Esophagus muscularis mucosa (tissue), 4 donors: ENCODE measurements at regions not wholly inside any gene's neighbourhood (a gene's known extent, or its start where the extent isn't known, plus 50 kb on each side); places are given as distances from the start of the nearest gene placed in this dataset.

Experiments
- DNase-seq: peaks from one replicate; pipeline ENCODE4 v3.0.0-alpha.2; 2017; ENCODE audit errors: extremely low spot score
- H3K27ac ChIP-seq, 4 donors: fragments of 200-600 bp; sonication (generic); replicated peaks in 1 of 4; 1 replicate in 3 of 4; 2 replicates in 1 of 4; pipeline ENCODE4 v1.5.1; 2016 to 2019; ENCODE audit warnings: mild to moderate bottlenecking in 1 of 4
- H3K27me3 ChIP-seq, 4 donors: fragments of 200-600 bp; sonication (generic); one replicate each; pipeline versions ENCODE4 v1.5.1 to v1.6.0; 2016 to 2019
- H3K36me3 ChIP-seq, 4 donors: fragments of 200-600 bp; sonication (generic); one replicate each; pipeline ENCODE4 v1.5.1; 2016 to 2019
- H3K4me1 ChIP-seq, 4 donors: fragments of 200-600 bp; sonication (generic); one replicate each; pipeline ENCODE4 v1.5.1; 2016 to 2019
- H3K4me3 ChIP-seq, 4 donors: fragments of 200-600 bp; sonication (generic); 1 replicate in 2 of 4; 2 replicates in 2 of 4; pipeline ENCODE4 v1.5.1; 2016 to 2019; ENCODE audit warnings: mild to moderate bottlenecking in 4 of 4, moderate library complexity in 1 of 4
- H3K9me3 ChIP-seq, 4 donors: fragments of 200-600 bp; sonication (generic); 1 replicate in 3 of 4; 2 replicates in 1 of 4; pipeline ENCODE4 v1.5.1; 2016 to 2019
- EP300 ChIP-seq: sonication (generic); formaldehyde crosslinking; IDR thresholded peaks from one replicate; pipeline ENCODE4 v1.6.1; 2017; ENCODE audit warnings: antibody characterized with exemption
- POLR2A ChIP-seq: fragments of 450-650 bp; IDR thresholded peaks from one replicate; pipeline ENCODE4 v1.6.1; 2017; ENCODE audit warnings: antibody characterized with exemption, moderate library complexity, mild to moderate bottlenecking, low read depth
- POLR2AphosphoS5 ChIP-seq, 2 donors: sonication (generic); formaldehyde crosslinking; IDR thresholded peaks; one replicate each; pipeline ENCODE4 v1.6.1; 2017; ENCODE audit warnings: antibody characterized with exemption in 2 of 2
- WGBS: methylation state at CpG from one replicate; pipeline ENCODE4 v1.1.5; 2018; 5-methylcytosine and 5-hydroxymethylcytosine counted together
- intact Hi-C: fragments of 100-400 bp; cut with DNase I; formaldehyde crosslinking; loops from one replicate; pipeline ENCODE4 v1.15.1; 2023
- TF ChIP-seq, protein P1 (sequence below), 3 experiments: fragments of 200-600 bp in 2 of 3; fragments of 450-650 bp in 1 of 3; sonication (generic) in 2 of 3; IDR thresholded peaks; one replicate each; pipeline ENCODE4 v1.5.1; 2017 to 2019; ENCODE audit warnings: antibody characterized with exemption in 3 of 3, mild to moderate bottlenecking in 2 of 3, moderate library complexity in 1 of 3

DNA sequence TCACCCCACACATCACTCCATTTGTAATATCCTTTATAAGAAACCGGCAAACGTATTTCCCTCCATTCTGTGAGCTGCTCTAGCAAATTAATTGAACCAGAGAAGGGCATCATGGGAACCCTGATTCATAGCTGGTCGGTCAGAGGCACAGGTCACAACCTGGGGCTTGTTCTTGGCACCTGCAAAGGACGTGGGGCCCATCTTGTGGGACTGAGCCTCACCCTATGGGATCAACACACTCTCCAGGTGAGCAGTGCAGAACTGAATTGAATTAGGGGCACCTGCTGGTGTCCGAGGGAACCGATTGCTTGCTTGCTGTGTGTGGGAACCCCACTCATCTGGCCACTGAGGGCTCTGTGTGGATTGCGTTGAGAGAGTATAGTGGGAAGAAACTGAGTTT lies 145.3 kb downstream of the CTTN start:
- no peak overlapping the region for H3K4me3 ChIP-seq
- DNase-seq: no peak
- no peak overlapping the region for H3K27ac ChIP-seq
- intact Hi-C loops: no loop called here
- peaks cover 0 to 6% (median 0%) of the 10 kb centered on the region in 4 donors for H3K27me3 ChIP-seq
- peaks cover 0 to 6% (median 0%) of the 10 kb centered on the region in 4 donors for H3K9me3 ChIP-seq
- H3K4me1 ChIP-seq: no peaks in the 10 kb centered on the region
- no peaks in the 10 kb centered on the region for H3K36me3 ChIP-seq
- TF ChIP-seq, protein P1, sequence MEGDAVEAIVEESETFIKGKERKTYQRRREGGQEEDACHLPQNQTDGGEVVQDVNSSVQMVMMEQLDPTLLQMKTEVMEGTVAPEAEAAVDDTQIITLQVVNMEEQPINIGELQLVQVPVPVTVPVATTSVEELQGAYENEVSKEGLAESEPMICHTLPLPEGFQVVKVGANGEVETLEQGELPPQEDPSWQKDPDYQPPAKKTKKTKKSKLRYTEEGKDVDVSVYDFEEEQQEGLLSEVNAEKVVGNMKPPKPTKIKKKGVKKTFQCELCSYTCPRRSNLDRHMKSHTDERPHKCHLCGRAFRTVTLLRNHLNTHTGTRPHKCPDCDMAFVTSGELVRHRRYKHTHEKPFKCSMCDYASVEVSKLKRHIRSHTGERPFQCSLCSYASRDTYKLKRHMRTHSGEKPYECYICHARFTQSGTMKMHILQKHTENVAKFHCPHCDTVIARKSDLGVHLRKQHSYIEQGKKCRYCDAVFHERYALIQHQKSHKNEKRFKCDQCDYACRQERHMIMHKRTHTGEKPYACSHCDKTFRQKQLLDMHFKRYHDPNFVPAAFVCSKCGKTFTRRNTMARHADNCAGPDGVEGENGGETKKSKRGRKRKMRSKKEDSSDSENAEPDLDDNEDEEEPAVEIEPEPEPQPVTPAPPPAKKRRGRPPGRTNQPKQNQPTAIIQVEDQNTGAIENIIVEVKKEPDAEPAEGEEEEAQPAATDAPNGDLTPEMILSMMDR (IDR thresholded peaks at IDR 0.05): no peak
- TF ChIP-seq EP300 (no peak), POLR2AphosphoS5 (IDR thresholded peaks at IDR 0.05) (no peak), POLR2A (no peak)
- 58% methylated on average over 7 of the region's 7 CpGs for WGBS

DNA sequence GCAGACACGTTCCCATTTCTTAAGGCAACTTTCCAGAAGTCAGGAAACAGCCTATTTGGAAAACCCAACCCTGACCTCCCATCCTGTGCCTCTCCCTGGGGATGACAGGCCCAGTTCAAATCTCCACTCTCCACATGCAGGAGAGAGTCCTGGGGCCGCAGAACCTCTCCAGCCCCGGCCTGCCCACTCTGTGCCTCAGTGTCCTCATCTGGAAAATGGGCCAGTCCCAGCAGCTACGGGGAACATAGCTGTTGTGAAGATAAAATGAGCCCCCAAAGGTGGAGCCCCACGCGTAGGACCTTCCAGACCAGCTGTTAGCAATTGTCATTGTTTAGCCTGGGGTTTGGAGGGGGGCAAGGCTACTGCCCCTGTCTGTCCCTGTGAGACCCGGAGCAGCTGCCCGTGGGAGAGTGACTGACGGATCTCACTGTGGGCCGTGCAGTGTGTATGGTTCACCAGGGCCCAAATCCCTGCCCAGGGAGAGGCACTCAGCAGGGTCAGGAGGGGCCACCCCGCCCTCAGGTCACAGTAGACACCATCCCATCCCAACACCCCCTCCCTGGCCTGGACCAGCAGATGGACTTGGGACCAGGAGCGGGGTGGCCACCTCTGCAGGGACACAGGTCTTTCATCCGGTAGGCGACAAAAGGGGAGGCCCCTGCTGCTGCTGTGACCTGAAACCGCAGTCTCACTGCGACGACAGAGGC lies 145.9 kb downstream of the CTTN start:
- 76% methylated on average over 9 of the region's 17 CpGs for WGBS
- intact Hi-C loops: no loop called here
- Histone ChIP-seq H3K27me3 (peaks cover 0 to 6% (median 0%) of the 10 kb centered on the region in 4 donors), H3K27ac (no peak overlapping the region), H3K36me3 (no peaks in the 10 kb centered on the region), H3K4me1 (no peaks in the 10 kb centered on the region), H3K4me3 (no peak overlapping the region), H3K9me3 (peaks cover 0 to 6% (median 0%) of the 10 kb centered on the region in 4 donors)
- no peak for DNase-seq
- TF ChIP-seq, protein P1 (IDR thresholded peaks at IDR 0.05): no peak
- no peak for TF ChIP-seq POLR2AphosphoS5 (IDR thresholded peaks at IDR 0.05)
- TF ChIP-seq POLR2A: no peak
- TF ChIP-seq EP300: no peak

DNA sequence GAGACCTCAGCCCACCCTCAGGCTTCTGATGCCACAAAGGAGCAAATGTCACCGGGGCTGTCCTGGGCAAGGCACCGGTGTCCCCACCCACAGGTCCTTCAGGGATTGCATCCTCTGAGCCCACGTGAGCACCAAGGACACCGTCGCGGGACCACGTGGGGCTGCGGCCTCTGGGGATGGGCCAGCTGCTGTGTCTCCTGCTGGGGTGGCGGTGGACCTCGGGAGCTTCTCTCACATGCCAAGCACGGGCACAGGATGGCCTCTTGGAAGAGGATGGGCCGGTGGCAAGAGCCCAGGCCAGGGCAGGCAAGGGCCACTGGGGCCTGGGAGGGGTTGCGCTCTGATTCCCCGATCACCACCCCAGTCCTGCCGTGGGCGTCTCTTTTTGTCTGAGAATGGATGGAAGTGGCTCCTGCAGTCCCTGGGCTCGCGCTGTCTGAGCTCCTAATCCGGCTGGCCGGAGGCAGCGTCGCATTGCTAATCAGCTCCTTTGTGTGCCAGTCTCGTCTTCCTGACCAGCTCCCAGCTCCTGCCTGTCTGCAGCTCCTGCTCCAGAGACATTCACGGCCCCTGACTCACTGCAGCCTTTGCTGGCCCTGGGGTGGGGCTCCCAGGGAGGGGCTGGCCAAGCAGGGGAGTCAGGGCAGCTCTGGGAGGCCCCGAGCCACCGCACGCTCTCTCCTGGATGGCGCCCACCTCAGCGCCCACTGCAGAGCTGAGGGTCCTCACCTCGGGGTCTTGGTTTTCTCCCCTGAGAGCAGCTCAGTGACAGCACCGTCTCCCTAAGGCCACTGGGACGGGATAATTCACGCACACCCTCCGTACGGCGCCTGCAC lies 146.7 kb downstream of the CTTN start:
- Histone ChIP-seq H3K4me3 (no peak overlapping the region), H3K36me3 (no peaks in the 10 kb centered on the region), H3K9me3 (peaks cover 0 to 6% (median 0%) of the 10 kb centered on the region in 4 donors), H3K27ac (no peak overlapping the region), H3K27me3 (peaks cover 0 to 10% (median 0%) of the 10 kb centered on the region in 4 donors), H3K4me1 (no peaks in the 10 kb centered on the region)
- intact Hi-C loops: no loop called here
- DNase-seq: no peak
- WGBS: 75% methylated on average over 36 of the region's 36 CpGs
- TF ChIP-seq POLR2AphosphoS5 (IDR thresholded peaks at IDR 0.05) (no peak), EP300 (no peak), POLR2A (no peak)
- TF ChIP-seq, protein P1 (IDR thresholded peaks at IDR 0.05): no peak

DNA sequence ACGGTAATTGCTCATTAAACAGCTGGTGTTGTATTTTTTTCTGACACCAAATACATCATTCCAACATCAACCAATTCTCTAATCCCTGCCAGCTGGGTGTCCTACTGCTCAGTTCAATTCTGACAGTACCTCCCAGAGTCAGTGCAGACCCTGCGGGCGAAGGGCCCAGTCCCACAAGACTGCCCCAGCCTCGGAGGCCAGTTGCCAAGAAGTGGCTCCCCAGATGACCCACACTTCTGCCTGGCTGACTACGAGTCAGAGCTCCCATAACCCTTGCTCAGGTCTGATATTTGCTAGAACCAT lies 147.2 kb downstream of the CTTN start:
- Histone ChIP-seq H3K27me3 (peaks cover 0 to 13% (median 0%) of the 10 kb centered on the region in 4 donors), H3K4me3 (no peak overlapping the region), H3K36me3 (no peaks in the 10 kb centered on the region), H3K27ac (no peak overlapping the region), H3K4me1 (no peaks in the 10 kb centered on the region), H3K9me3 (peaks cover 0 to 6% (median 0%) of the 10 kb centered on the region in 4 donors)
- TF ChIP-seq EP300 (no peak), POLR2A (no peak), POLR2AphosphoS5 (IDR thresholded peaks at IDR 0.05) (no peak)
- TF ChIP-seq, protein P1 (IDR thresholded peaks at IDR 0.05): no peak
- WGBS: 57% methylated on average over 5 of the region's 5 CpGs
- DNase-seq: no peak
- intact Hi-C loops: no loop called here
